Endothelial cell of hepatic sinusoid (primary cell): ENCODE measurements at regions not wholly inside any gene's neighbourhood (a gene's known extent, or its start where the extent isn't known, plus 50 kb on each side); places are given as distances from the start of the nearest gene placed in this dataset.

Experiments used
- in situ Hi-C: cut with HindIII; loops from 2 replicates; pipeline ENCODE4 v1.10.0; 2017; ENCODE audit warnings: low sequenced_read_pairs

GRCh38 chr3:180282386-180282785 is 245.6 kb upstream of the PEX5L start:
- in situ Hi-C loops, result loop anchor here (5.0 kb wide), 1 partner anchor 35 kb away; no protein-coding TSS in a partner anchor

GRCh38 chr3:180283251-180283650 is 246.5 kb upstream of the PEX5L start:
- in situ Hi-C loops, result loop anchor here (5.0 kb wide), 1 partner anchor 34 kb away; no protein-coding TSS in a partner anchor

DNA sequence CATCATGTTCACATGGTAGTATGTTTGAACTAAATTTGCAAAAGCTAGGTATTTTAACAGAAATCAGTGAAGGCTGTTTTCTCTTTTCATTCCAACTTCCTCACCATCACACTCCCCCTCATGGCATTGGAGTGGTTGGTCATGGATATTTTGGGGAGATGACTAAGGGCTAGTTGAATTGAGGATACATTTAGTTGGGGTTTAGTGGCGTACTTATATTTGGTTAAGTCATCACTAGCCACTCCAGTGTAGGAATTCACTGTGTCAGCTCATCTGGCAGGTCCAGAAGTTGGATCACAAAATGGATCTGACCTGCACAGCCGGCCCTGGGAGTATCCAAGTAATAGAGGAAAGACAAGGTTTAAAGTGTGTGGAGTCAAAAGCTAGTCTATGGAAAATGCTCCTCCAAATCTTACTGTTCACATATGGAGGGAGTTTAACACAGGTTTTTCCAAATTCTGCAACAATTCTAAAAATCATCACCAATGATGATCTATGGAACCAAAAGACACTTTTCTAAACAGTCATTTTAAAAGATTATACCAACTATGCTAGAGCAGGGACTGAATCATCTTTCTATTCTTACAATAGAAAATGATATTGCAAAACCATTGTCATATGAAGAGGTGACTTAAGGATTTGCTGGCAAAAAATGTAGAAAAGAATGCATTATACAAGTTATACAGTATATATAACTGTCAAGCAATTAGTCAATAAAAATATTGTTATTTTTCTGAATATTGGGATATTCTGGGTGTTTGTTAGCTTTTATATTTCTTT is 247.8 kb upstream of the PEX5L start:
- in situ Hi-C loops, result loop anchor here (5.0 kb wide), 2 partner anchors 33 to 52 kb away; no protein-coding TSS in a partner anchor

GRCh38 chr3:180287703-180288102 is 251.0 kb upstream of the PEX5L start:
- in situ Hi-C loops, result loop anchor here (5.0 kb wide), 1 partner anchor 55 kb away; no protein-coding TSS in a partner anchor

DNA sequence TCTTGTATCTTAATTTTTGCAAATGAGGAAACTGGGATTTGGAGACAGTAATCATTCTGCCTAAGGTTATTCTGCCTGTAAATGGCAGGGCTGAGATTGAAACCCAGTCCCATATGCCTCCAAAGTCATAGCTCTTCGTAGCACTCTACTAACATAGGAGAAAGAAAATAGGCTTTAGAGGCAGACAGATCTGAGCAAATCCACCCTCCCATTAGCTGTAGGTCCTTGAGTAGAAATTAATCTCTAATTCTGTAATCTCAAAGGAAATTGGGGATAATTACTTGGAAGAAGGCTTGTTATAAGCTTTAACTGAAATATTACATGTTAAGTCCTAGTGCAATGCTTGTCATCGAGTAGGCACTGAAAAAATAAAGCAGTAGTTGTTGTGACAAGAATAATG is 252.1 kb upstream of the PEX5L start:
- in situ Hi-C loops, result loop anchor here (5.0 kb wide), 1 partner anchor 57 kb away; no protein-coding TSS in a partner anchor

GRCh38 chr3:180290300-180290699 is 253.6 kb upstream of the PEX5L start:
- in situ Hi-C loops, result no loop called here

DNA sequence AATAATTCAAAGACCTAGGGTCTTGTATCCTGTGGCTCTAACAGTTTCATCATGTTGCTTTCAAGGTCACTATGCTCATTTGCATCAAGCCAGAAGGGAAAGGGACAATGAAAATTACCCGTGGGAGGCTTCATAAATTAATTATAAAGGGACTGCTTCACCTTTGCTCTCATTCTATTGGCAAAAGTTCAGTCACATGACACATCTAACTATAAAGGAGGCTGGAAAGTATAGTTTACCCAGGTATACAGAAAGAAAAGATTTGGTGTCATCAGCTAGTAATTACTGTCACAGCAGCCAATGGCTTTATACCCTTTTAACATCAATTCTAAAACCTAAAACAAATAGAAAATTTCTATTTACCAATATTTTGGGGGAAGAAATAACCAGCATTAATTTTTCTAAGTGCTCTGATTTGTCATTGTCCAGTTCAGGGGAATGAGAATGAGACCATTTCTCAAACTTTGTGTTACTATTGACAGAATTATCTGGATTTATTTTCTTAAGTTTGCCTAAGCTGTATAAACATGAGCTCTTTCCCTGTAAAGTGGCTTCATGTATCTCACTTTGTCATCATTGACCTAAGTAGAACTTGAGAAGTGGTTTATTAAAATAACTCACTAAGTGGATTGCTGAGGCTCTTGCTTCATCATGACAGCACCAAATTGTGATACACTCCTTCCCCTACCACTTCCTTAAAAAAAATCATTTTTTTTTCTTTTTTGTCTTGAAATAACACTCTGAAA is 257.7 kb upstream of the PEX5L start:
- in situ Hi-C loops, result no loop called here

DNA sequence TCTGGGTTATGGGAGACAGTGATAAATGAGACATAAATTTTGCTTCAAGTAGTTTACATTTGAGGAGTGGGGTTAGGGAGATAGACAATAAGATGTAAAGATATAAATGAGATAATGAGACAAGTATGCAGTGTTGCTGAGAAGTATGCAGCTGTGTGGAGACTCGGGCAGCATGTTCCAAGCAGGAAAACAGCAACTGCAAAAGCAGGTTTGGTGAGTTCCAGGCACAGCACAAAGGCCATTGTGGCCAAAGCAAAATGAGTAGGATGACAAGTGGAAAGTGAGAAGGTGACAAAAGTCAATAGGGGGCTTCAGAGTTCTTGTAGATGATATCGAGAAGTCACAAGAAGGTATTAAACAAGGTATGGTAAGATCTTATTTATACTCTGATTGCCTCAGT is 259.1 kb upstream of the PEX5L start:
- in situ Hi-C loops, result no loop called here

- in situ Hi-C loops, result no loop called here
Measured at GRCh38 chr3:180296971-180297370, 260.2 kb upstream of the PEX5L start.

DNA sequence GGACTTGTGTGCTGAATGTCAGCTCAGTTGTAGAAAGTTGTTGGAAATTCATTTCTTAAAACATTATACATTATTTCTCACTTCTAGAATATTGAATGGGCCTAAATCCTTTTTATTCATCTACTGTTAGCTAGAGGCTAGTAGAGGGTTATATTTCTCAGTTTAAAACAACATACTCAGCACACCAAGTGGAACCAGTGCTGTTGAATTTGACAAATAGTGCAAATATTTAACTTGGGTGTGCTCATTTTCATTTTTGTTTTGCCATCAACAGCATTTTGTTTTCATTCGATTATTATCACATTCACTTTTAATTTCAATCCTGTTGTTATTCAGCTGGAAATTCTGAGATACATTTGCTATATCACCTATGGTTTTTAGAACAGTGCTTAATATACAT is 269.4 kb upstream of the PEX5L start:
- in situ Hi-C loops, result no loop called here

DNA sequence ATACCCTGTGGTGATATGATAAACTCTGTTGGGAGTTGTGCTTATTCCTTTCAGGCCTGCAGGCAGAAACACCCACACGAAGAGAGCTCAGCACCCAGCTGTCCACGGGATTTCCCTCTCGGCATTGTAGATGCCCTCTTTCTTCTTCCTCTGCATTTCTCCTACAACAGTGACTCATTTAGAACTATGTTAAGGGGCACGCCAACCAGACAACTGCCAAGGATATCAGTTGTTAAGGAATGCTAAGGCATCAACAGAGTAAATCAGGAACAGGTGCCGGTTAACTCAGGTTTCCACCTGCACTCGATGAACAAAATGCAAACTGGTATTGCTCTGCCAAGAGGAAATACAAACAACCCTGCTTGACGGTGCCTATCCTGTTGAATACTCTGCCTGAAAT is 270.0 kb upstream of the PEX5L start:
- in situ Hi-C loops, result no loop called here

GRCh38 chr3:180311242-180311641 is 274.5 kb upstream of the PEX5L start:
- in situ Hi-C loops, result no loop called here

- in situ Hi-C loops, result loop anchor here (5.0 kb wide), 1 partner anchor 34 kb away; no protein-coding TSS in a partner anchor
Measured at GRCh38 chr3:180316321-180316720, 279.6 kb upstream of the PEX5L start.

DNA sequence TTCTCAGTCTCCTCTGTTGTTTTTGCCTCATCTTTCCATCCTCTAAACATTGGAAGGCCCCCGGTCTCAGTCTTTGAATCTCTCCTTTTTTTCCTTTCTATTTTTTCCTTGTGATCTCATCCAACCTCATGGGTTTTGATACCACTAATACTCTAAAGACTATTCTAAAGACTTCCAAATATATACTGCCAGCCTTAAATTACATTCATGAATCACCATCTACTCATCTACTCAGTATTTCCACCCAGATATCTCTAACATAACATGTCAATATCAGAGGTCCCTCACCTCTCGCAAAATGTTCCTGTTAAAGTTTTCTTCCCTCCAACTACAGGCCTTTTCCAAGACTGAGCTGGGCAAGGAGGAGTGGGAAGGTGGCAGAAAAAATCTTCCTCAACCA is 282.5 kb upstream of the TTC14 start:
- in situ Hi-C loops, result loop anchor here (5.0 kb wide), 1 partner anchor 37 kb away; no protein-coding TSS in a partner anchor

DNA sequence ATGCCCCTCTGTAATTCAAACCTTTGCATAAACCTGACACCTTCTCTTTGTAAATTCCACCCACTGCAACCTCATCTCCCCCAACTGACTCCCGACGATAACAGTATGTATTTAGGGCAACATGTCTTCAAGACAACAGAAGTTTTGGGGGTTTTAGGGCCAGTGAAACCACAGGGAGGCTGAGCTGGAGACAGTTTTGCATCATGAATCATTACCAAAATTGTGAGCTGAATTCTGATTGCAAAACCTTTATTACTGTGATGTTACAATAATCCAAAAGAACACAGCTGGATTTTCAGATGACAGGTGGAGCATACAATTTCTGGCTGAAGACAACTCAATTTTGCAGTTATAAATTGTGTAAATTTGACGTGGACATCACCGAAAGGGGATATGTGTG is 281.3 kb upstream of the TTC14 start:
- in situ Hi-C loops, result no loop called here

GRCh38 chr3:180321534-180321933 is 280.4 kb upstream of the TTC14 start:
- in situ Hi-C loops, result no loop called here

DNA sequence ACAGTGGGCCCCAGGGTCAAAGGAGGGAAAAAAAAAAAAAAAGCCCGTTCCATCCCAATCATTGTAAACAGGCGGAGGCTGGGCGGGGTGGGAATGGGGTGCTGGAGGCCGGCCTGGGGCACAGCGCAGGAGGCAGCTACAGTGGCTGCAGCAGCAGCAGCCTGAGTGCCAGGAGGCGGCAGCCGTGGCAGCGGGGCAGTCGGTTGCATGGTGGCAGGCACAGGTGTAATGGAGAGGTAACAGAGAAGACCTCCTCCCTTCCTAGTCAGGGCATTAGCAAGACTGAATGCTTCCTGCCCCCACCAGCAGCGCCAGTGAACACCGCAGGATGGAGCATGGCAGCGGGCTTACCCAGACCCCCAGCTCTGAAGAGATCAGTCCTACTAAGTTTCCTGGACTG is 279.1 kb upstream of the TTC14 start:
- in situ Hi-C loops, result no loop called here

- in situ Hi-C loops, result no loop called here
Measured at GRCh38 chr3:180324791-180325190, 277.2 kb upstream of the TTC14 start.

- in situ Hi-C loops, result no loop called here
Measured at GRCh38 chr3:180325533-180325932, 276.4 kb upstream of the TTC14 start.

DNA sequence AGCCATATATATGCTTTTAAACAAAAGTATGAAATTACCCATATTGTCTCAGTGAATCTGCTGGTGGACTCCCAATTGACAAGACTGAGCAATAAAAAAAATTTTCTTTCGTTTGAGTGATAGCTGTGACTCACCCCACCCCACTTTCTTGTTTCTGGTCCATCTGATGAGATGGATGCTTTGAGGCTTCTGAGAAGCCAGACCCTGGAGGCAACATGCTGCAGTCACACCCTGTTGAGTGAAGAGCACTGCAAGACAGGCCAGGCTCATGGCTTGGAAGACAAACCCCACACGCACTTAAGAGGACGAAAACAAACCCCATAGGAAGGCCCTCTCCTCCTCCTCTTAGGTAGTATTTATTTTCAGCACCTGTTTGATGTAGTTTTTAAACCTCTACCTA is 276.0 kb upstream of the TTC14 start:
- in situ Hi-C loops, result no loop called here

- in situ Hi-C loops, result no loop called here
Measured at GRCh38 chr3:180329187-180329586, 272.8 kb upstream of the TTC14 start.

DNA sequence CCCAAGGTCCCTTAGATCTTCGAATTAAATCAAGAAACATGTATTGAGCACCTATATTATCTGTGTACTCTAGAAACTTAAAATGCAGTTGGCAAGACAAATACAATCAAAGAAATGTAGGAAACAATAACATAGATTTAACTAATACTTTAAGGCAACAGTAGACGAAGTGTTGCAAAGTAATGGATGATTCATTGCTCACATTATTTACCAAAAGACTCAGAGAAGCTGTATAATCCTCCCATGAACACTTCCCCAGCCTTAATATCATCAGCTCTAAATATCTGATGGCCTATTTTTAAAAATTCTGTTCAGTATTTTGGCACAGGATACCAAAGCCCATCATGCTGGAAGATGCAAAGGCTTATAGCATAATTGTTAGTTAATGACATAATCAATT is 272.1 kb upstream of the TTC14 start:
- in situ Hi-C loops, result no loop called here
